CD1c-positive myeloid dendritic cell (primary cell): ENCODE measurements at regions not wholly inside any gene's neighbourhood (a gene's known extent, or its start where the extent isn't known, plus 50 kb on each side); places are given as distances from the start of the nearest gene placed in this dataset.
"Not testable (repeated sequence)": the region's sequence is repeated elsewhere in the genome, so short reads cannot be mapped to it uniquely, and the experiment has no call there.

Experiments
- DNase-seq: peaks from one replicate; pipeline ENCODE4 v3.0.0-alpha.2; 2016; ENCODE audit errors: extremely low spot score

DNA sequence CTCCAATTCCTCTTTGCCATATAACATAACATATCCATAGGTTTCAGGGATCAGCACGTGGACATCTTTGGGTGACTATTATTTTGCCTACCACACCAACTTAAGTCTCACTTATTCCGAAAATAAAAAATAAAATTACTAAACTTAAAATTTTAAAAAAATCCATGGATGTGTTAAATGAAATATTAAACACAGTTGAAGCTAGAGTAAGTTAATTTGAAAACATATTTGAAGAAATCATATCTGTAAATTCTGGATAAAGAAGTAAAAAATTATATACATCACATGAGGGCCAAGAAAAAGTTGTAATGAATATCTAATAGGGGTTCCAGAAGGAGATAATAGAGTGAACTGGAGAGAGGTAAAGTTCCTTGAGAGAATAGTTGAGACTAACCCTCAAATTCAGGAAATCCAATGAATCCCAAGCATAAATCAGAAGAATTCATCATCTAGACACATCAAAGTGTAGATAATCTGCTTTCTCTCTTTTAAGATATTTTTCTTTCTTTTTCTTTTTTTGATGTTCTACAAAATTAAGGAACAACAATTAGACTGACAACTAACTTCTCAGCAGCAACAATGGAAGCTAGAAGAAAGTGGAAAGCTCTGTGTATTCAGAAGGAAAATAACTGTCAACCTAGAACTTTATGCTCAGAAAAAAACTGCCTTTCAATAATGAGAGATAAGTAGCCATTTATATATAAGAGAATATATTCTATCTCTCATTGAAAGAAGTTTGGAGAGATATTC, 147.4 kb downstream of the ABHD5 start:
- DNase-seq = no peak

GRCh38 chr3:43838877-43839276, 148.1 kb downstream of the ABHD5 start:
- no peak for DNase-seq

DNA sequence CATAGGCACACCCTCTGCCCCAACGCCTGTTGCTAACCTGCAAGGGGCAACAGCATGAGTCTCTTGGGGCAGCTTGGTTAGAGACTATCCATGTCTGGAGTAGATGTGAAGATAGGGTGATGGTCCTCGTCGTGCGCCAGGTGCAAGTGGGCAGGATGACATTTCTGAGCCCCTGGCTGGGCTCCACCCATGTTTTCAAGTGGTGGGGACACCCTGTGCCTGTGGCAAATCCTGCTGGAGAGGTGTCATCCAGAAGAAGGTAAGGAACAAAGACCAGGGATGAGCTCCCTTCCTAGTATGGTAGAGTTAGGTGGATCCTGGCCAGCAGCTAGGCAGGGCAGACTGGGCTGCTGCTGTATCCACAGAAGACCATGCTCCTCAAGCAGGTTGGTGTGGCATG, 152.6 kb downstream of the ABHD5 start:
- DNase-seq = no peak

DNA sequence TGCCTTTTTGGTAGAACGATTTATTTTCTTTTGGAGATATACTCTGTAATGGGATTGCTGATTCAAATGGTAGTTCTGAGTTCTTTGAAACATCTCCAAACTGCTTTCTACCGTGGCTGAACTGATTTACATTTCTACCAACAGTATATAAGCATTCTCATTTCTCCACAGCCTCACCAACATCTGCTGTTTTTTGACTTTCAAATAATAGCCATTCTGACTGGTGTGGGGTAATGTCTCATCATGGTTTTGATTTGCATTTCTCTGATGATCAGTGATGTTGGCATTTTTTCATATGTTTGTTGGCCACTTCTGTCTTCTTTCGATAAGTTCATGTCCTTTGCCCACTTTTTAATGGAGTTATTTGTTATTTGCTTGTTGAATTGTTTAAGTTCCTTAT, 154.0 kb downstream of the ABHD5 start:
- DNase-seq = no peak

DNA sequence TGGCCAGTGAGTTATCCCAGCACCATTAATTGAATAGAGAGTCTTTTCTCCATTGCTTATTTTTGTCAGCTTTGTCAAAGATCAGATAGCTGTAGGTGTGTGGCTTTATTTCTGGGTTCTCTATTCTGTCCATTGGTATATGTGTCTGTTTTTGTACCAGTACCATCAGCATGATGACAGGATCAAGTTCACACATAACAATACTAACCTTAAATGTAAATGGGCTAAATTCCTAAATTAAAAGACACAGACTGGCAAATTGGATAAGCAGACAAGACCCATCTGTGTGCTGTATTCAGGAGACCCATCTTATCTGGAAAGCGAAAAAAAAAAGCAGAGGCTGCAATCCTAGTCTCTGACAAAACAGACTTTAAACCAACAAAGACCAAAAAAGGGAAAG, 154.8 kb downstream of the ABHD5 start:
- DNase-seq = not testable (repeated sequence)

- no peak for DNase-seq
Measured at GRCh38 chr3:43852066-43852465, 161.3 kb downstream of the ABHD5 start.

- DNase-seq = no peak
Measured at GRCh38 chr3:43854283-43854682, 163.5 kb downstream of the ABHD5 start.

DNA sequence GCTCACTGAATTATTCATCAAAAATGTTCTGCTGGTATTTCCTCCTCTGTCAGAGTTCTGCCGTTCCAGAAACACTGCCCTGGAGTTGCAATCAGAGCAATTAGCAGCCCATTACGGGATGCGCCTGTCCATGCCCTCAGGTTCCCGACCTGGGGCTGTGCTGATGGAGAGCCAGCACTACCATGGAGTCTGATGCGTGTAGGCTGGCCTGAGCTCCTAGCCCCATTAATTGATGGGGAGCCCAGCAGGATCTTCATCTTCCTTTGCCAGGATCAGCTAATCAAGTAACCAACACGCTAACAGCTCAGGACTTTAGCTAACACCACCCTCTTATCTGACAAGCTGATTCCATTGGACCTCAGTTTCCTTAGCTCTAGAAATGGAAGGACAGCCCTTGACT, 164.2 kb downstream of the ABHD5 start:
- DNase-seq = no peak

DNA sequence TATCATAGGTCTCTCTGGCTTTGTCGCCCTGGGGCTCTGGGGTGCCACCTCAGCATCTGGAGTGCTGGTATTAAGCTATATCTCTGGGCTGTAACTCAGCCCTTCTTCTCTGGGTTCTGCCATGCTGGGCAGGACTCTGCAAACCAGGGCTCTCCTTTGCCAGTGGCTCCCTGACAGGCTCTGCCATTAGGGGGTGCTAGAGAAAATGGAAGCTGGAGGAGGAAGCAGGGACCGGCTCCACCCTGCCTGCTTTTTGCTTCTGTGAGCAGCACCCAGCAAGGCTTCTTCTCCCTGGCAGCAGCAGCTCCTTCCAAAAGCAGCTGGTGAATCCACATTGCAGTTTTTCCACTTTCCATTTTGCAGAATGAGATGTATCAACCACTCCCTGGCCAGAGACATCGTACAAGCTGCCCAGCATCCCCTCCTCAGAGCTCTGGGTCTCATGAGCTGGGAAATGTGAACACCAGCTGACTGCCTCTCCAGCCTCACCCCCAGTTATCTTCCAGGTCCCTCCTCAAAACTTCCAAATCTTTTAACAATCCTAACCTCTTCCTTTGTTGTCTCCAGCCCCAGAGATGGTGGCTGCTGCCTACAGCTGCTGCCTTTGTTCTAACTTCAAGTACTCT, 165.0 kb downstream of the ABHD5 start:
- DNase-seq = peak; percentile 68

GRCh38 chr3:43856351-43856750, 165.6 kb downstream of the ABHD5 start:
- no peak for DNase-seq

GRCh38 chr3:43856761-43857160, 166.0 kb downstream of the ABHD5 start:
- no peak for DNase-seq

- no peak for DNase-seq
Measured at GRCh38 chr3:43857361-43858293, 166.9 kb downstream of the ABHD5 start.

- no peak for DNase-seq
Measured at GRCh38 chr3:43858294-43858701, 167.6 kb downstream of the ABHD5 start.

DNA sequence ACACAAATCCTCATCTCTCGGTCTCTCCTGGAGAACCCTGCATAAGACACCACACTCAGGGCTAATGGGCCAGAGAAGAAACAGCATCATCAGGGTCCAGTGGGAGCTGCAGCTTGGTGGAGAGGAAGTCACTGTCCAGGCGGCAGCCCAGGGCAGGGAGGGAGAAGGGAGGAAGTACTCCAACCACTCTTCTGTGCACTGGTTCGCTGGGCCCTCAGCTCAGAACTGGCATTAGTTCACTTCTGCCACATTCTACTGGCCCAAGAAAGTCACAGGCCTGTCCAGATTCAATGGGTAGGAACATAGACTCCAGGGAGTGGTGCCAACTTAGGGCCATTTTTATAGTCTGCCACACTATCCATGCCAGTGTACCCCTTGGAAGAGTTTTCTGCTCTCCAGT, 169.0 kb downstream of the ABHD5 start:
- DNase-seq = no peak

DNA sequence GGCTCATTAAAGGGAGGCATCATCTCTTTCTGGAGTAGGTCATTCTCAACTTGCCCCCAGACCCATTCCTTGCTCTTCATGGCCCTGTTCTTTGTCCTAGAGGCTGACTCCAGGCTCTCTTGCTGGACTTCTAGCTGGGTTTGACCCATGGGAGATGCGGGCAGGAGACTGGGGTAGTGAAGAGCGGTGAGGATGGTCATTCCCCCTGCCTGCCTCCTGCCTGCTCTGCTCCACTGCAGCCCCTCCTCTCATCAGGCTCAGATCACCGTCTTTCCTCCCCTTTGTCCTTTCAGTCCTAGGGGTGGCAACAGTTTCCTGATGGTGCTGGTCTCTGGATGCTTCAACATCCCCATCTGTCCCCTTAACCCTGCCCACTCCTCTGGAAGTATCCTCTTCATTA, 170.9 kb downstream of the ABHD5 start:
- DNase-seq = no peak

DNA sequence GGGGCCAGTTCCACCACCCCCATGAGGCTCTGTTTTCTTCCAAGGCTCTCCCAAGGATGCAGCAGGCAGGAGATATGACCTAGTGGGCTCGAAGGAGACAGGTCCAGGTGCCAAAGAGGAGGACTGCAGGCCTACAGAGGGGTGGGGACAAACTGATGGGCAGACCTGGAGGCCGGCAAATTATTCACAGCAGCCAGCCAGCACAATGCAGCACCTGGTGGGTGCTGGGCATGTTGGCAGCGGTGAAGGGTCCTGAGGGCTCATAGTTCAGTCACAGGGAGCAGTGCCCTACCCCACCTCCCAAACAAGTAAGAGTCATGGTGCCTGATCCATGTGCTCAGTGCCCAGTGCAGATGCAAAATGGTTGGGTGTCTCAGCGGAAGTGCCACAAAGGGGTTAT, 171.7 kb downstream of the ABHD5 start:
- DNase-seq = no peak

DNA sequence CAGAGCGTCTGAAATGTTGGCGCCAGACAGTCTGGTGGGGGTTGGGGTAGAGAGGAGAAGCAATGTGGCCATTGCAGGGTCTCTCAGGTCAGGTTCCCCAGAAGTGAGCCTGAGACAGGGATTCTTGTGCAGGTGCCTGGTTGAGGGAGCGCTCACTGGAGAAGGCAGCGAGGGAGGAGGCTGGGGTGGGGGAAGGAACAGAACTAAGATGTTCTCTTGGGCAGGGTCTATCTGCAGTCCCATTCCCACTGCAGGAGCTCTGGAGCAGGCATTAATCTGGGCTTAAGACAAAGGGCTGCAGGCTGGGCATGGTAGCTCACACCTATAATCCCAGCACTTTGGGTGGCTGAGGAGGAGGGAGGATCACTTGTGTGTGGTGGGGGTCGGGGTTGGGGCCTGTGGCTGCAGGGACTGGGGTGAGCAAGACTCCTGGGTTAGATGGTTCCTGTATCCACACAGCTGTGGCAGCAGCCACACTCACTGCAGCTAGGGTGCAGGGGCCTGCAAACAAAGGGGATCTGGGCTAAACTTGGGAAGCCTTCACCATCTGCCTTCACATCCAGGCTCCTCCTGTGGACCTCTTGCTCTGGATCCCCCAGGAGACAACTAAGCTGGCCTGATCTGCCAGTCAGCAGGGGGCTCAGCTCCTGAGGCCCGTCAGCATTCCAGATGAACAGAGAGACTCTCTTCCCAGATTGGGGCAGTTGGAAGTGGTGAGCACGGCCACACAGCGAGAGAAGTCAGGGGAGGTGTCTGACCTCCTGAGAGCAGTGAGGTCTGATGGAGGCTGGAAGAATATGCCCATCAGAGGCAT, 172.5 kb downstream of the ABHD5 start:
- DNase-seq = no peak

DNA sequence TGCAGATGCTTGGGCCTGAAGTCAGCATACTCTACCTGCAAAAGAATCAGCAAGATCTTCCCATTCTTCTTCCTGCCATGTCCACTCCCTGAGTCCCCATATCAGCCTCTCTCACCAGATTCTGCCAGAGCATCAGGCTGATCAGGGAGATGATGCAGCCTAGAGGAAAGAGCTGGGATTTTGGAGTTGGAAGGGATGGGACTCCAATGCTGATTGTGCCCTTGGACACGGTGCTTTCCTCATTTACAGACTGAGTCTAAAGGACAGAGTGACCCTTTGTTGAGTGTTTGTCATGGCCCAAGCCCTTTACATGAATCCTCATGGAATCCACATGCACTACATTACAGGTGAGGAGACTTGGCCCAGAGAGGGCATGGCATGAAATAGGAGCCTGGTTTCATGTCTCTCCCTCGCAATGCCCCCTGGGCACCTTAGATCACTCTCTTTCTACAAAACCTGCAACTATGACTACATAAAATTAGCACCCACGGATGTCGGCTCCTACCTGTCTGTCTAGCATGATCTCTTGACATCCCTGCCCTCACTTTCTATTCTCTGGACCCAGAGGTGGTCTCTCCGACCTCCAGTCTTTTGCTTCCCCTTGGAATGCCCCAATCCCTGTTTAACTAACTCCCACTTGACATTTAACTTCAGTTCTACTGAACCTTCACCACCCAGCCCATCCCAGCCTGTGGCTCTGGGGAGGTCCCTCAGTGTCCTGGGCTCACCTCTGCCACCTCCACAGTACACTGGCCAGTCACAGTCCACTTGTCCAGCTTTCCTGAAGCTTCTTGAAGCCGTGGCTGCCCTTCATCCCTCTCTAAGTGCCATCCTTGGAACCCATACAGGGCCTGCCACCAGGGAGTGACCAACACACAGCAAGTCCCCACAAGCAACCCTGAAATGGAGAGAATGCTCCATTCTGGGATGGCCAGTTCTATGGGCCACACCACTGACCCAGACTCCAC, 173.5 kb downstream of the ABHD5 start:
- DNase-seq = no peak

- no peak for DNase-seq
Measured at GRCh38 chr3:43865351-43865750, 174.6 kb downstream of the ABHD5 start.

- DNase-seq = no peak
Measured at GRCh38 chr3:43865887-43866528, 175.3 kb downstream of the ABHD5 start.
